NCI-H460 (cell line): ENCODE measurements at regions not wholly inside any gene's neighbourhood (a gene's known extent, or its start where the extent isn't known, plus 50 kb on each side); places are given as distances from the start of the nearest gene placed in this dataset.
A peak's percentile ranks its signal among the peaks of the same experiment; 100 is the strongest.

ENCODE experiments used
- DNase-seq: peaks from one replicate; pipeline ENCODE4 v3.0.0-alpha.2; 2016; ENCODE audit warnings: low read depth; ENCODE audit errors: extremely low read depth

DNA sequence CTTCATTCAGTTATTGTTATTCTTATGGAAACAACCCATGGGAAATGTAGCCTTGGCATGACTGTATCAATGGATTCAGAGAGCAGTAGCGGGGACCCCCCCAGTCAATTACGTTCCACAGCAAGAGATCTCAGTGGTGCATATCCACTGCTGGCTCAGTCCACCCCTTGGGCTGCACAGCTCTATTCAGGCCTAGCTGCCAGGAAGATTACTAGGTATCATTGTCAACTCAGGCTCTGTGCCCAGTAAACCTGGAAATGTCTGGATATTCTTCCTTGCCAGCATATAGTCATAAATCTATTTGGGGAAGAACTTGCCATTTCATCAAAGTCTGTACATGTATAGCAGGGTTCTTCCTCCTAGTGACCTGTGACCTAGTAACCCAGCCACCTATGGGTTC lies 128.1 kb upstream of the CCDC54 start:
- no peak for DNase-seq

- DNase-seq = no peak
Measured at GRCh38 chr3:107250221-107250620, 127.0 kb upstream of the CCDC54 start.

DNA sequence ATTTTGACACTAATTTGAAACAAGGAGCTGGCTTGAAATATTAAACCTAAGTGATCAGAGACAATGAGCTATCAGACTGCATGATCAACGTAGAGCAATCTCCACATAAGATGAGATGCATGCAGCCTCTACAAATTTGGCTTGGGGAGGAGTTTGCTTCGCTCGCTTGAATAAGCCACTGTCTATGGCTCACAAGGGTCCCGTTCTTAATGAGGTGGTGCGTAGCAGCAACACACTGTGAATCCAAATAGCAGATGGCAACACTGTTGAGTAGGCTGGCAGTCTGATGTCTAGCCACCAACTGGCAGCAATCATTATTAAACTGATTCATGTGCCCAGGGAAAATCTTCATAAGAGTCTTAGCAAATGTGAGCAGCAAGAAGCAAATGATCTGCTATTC lies 125.4 kb upstream of the CCDC54 start:
- no peak for DNase-seq

GRCh38 chr3:107256963-107257362 lies 120.3 kb upstream of the CCDC54 start:
- no peak for DNase-seq

DNA sequence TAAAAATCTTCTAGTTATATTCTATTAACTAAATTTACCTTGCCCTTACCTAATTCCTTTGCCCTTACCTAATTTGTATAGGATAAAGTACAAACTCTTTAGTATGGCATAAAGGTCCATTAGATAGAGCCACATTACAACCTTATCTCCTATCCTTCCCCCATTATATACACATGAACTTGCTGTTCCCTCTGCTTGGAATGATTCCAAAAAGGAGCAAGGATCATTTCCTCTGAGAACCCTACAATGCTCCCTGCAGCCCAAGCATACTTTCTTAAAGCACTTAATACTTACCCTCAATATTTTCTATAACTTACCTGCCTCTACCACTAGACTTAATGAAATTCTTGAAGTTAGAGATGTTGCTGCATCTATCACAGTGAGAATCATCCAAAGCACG lies 118.9 kb upstream of the CCDC54 start:
- no peak for DNase-seq

- DNase-seq = no peak
Measured at GRCh38 chr3:107260207-107260606, 117.0 kb upstream of the CCDC54 start.

GRCh38 chr3:107263269-107264021 lies 113.8 kb upstream of the CCDC54 start:
- DNase-seq = no peak

GRCh38 chr3:107264888-107265287 lies 112.4 kb upstream of the CCDC54 start:
- no peak for DNase-seq

DNA sequence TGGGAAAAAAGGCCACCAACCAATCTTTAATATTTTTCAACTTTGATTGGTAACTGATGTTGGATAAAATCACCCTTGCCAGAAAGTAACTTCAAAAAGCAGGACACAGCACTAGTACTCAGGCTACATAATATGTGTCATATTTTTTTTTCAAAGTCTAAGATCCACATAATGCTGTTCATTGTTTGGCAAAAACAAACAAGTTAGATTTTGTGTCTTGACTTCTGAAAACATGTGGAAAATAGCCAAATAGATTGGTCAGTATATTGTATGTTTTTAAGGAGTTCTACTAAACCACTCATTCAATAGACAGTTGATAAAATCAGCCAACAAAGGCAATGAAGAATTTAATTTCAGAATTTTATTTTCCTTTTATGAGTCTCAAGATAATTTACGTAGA lies 111.7 kb upstream of the CCDC54 start:
- DNase-seq = no peak

DNA sequence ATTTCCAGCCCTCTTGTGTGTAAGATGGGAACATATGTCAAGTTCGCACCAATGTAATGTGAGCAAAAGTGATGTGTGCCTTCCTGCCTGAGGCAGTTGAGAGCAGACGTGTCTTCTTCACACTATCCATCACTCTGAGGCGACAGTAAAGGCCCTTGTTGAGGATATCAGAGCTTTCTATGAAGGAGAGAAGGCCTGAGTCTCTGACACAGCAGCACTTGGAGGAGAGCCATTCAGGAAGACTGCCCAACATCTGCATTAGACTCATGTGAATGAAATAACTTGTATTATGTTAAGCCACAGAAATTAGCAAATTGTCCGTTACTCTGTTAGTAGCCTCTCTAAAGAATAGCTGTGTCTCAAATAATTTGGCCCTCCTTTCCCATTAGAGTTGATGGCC lies 108.8 kb upstream of the CCDC54 start:
- DNase-seq = no peak

DNA sequence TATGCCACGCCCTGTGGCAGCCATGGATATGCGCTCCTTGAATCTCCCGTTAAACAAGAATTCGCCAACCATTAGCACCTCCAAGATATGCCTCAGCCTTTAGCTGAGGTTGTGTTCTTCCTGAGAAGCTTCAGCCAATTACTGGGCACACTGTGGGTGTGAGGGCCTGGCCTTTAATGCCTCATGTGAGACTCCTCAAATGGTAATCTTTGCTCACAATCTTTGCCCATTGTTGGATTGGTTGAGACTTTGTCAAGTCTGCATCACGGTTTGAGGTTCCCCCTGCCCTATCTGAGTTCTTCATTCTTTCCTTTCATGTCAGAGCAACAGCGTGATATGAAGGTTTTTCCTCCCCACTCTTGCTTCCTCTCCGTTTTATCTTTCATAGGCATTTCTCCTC lies 108.1 kb upstream of the CCDC54 start:
- DNase-seq = no peak

- peak; percentile 26 for DNase-seq
Measured at GRCh38 chr3:107271787-107272387, 105.4 kb upstream of the CCDC54 start.

DNA sequence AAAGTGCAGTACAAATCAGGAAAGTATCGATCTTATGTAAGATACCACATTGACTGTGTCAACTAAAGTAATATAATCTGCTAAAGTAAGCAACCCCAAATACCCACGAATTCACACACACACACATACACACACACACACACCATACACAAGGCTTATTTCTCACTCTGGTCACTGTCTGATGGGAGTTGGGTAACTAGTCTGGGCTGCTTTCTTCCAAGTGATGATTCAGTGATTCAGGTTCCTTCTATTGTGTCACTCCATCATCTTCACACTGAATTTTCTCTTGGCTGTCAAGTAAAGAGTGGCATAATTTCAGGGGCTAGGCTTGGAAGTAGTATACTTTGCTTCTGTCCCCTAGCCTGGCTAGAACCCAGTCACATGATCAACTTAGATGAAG lies 104.8 kb upstream of the CCDC54 start:
- no peak for DNase-seq

DNA sequence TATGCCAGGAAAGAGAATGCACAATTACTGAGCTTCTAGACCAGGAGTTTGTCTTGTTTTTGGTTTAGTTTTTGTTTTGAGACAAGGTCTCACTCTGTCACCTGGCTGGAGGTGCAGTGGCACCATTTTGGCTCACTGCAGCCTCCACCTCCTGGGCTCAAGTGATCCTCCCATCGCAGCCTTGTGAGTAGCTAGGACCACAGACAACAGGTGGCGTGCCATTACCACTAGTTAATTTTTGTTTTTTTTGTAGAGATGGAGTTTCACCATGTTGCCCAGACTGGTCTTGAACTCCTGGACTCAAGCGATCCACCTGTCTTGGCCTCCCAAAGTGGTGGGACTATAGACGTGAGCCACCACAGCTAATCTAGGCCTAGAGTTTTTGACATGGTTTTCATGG lies 104.4 kb upstream of the CCDC54 start:
- no peak for DNase-seq

- DNase-seq = no peak
Measured at GRCh38 chr3:107273771-107274170, 103.5 kb upstream of the CCDC54 start.

DNA sequence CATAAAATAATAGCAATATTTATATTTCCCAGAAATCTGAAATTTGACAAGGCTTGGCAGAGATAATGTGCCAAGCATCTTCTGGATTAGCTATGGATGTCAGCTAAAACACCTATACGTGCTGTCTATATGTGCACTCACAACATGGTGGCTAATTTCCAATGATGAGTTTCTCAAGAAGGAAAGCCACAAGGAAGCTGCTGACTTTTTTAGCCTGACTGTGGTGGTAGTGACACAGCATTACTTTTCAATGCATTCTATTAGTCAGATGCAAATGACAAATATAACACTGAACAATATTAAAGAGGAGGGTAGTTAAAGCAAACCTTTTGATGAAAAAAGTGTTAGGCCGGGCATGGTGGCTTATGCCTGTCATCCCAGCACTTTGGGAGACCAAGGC lies 101.7 kb upstream of the CCDC54 start:
- no peak for DNase-seq

GRCh38 chr3:107283948-107284347 lies 93.3 kb upstream of the CCDC54 start:
- no peak for DNase-seq

DNA sequence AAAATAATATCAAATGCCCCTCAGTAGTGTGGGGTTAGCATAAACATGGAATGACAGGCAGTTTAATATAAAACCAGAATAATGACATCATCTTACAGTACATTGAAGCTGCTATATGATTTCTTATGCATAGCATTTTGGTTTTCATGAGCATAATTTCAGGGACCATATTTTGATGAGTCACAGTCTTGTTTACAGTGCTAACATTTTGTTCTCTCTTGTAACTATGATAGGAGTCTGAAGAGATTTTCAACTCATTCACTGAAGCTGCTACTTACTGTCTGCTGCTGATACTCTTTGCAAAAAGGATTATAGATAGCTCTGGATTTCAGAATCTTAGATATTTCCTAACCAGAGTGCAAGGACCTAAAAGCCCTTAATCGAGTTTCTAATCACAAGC lies 92.6 kb upstream of the CCDC54 start:
- no peak for DNase-seq

DNA sequence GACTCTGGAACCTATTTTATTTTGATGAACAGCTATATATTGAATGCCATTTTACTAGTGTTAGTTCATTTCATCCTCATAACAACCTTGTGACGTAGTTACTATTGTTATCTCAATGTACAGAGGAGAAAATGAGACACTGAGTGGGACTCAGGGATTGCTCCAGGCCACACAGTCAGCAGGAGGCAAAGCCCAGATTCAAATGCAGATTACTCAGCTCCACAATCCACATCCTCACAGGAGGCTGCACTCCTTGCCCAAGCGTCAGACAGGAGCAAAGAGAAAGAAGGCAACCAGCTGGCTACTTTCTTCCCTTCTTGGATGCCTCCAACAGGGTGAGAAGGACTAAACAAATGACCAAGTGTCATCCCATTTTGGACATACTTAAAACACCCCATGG lies 92.0 kb upstream of the CCDC54 start:
- DNase-seq = no peak

GRCh38 chr3:107289354-107289753 lies 87.9 kb upstream of the CCDC54 start:
- no peak for DNase-seq

GRCh38 chr3:107294117-107294516 lies 83.1 kb upstream of the CCDC54 start:
- DNase-seq = no peak

DNA sequence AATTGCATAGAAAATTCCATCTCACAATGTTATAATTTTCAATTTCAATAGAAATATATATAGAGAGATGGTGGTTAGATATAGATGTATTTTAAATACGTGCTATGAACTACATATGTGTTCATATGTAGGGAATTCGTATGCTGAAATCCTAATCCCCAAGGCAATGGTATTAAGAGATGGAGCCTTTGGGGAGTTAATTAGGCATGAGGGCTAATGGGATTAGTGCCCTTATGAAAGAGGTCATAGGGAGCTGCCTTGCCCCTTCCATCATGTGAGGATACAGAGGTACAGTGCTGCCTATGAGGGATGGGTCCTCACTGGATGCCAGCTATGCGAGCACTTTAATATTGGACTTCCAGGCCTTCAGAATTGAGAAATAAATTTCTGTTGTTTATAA lies 79.6 kb upstream of the CCDC54 start:
- no peak for DNase-seq

- no peak for DNase-seq
Measured at GRCh38 chr3:107307205-107307604, 70.0 kb upstream of the CCDC54 start.
